HK-2 (cell line): ENCODE measurements at regions not wholly inside any gene's neighbourhood (a gene's known extent, or its start where the extent isn't known, plus 50 kb on each side); places are given as distances from the start of the nearest gene placed in this dataset.

Experiments used
- DNase-seq: peaks from one replicate; pipeline ENCODE4 v3.0.0-alpha.2; 2018; ENCODE audit not compliant: unreplicated experiment

GRCh38 chr2:226130192-226130591 lies 669.4 kb downstream of the IRS1 start:
- DNase-seq: no peak

- DNase-seq: no peak
Observed at GRCh38 chr2:226127682-226128081, 671.9 kb downstream of the IRS1 start.

DNA sequence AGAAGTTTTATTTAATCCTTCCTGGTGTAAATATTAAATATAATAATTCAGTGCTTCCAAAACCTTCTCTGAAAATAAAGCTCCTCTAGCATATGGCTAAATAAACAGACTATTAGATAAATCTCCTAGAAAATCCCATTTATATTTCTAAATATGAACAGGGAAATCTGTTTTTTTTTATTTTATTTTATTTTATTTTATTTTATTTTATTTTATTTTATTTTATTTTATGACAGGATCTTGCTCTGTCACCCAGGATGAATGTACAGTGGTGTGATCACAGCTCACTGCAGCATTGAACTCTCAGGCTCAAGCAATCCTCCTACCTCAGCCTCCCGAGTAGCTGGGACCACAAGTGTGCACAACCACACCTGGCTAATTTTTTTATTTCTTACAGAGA lies 673.5 kb downstream of the IRS1 start:
- DNase-seq: no peak

- DNase-seq: no peak
Observed at GRCh38 chr2:226125176-226125883, 674.3 kb downstream of the IRS1 start.

DNA sequence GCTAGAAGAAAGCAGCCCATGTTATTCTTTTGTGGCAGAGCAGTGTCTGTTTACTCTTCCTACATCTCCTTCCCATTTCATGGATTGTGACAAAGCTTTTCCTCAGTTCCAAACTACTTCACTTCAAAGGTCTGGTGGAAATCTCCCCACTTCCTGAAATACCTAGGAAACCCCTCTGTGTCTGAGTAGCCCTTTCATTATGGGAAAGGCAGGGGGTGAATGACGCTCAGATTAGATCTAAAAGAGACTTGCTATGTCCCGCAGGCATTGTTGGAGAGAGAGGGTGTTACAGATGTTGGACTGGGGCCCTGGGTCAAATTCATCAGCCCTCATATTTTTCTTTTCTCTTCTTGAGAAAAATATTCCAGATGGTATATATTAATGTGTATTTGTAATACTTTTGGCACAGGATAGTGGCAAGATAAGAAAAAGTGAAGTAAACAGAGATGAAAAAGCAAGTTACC lies 675.0 kb downstream of the IRS1 start:
- no peak for DNase-seq

DNA sequence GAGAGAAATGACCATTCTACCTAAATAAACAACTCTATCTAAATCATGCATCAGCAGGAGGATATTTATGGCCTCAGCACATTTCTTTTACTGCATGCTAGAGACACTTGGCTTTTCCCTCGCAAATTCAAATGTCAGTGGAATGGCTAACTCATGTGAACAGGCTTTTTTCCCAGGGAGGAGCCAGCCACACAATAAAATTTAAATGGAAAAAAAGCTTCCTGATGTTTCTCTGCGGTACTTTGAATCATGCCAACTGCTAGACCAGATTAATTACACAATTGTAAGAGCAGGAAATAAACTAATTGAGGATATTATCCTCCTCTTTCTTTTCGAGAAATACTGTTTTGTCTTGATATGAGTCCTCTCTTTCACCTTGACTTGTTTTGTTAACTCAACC lies 676.3 kb downstream of the IRS1 start:
- DNase-seq: no peak

GRCh38 chr2:226122041-226122440 lies 677.6 kb downstream of the IRS1 start:
- DNase-seq: no peak

DNA sequence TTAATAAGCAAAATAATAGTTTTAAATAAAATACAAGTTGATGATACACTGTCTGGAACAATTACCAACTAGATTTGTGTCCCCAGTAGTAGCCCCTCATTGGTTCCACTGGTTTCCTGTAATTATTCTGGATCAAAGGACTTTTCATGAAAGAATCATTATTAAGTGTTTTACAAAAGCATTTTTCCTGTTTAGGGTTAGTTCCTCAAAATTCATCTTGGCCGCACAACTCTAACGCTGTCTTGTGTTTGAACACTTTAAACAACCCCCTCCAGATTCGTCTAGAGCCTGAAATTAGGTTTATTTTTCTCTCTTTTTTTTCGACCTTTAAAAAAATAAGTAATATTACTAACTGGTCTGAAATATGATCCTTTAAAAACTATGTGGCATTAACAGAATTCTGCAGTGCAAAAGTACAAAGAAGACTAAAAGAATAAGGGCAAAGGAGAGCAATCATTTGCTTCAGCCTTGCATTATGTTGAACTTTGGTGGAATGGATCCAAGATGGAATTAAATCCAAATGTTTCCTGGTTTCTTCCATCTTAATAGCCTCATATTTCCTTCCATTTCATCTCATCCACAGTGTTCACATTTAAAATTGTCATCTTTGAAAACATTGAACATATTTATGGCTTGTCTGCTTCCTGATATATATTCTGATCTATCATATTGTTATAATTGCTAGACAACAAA lies 678.4 kb downstream of the IRS1 start:
- DNase-seq: no peak

DNA sequence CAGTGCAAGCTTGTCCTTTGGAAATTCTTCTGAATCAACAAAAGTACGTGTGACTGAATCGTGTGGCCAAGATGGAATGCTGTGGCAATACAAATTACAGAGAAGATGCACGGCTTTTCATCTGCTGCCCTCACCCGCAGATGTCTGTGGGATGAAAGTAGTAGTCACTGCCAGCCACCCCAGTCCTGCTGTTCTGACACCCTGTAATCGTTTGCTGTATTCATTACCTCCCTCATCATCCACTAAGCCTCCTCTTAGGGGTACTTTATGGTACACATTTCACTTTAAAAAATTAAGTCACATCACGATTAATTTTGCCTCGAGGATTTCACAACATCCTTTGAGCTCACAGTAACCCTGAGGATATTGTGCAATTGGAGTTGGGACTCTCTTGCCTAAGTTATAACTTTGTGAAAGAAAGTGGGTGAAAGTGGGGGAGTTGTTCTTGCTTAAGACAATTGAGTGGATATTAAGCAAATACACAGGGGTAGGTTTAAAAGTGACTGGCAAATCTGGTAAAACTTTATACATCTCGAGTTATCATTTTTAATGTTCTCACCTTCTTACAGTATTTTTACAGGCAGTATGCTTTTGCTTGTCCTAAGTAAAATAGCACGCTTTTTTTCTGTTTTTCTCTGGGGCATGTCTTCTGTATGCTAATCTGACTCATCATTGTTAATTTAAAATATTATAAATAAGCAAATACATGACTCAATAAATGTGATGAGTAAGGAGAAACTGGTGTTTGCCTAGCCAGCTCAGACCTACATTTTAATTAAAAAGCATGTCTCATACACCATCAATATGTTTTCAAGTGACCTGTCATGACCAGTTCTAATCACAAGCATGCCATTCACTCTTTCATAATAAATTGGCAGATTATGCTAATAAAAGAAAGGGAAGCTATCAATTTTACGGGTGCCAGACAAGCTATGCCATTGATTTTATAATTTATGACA lies 680.9 kb downstream of the IRS1 start:
- peak; percentile 36 for DNase-seq

DNA sequence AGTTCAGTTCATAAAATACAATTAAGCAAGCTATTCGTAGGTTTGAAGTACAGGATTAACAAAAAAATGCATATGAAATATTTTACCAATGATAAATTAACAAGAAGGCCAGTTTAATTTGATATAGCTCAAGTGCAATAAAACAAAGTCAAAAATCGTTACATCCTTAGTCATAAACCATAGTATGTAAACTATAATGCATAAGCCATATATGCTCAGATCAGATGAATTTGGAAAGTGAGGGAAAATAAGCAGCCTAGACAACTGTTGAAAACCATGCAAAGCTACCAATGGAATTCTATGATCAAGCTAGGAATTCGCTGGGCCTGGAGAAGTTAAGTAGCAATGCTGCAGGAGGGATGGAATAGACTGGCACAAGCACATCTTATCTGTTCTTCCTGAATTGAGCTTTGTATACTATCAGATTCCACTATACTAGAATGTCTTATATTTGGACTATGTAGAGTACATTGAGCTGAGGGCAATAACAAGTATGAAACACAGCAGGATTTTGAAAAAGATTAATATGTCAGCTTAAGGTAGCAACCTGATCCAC lies 682.0 kb downstream of the IRS1 start:
- no peak for DNase-seq

DNA sequence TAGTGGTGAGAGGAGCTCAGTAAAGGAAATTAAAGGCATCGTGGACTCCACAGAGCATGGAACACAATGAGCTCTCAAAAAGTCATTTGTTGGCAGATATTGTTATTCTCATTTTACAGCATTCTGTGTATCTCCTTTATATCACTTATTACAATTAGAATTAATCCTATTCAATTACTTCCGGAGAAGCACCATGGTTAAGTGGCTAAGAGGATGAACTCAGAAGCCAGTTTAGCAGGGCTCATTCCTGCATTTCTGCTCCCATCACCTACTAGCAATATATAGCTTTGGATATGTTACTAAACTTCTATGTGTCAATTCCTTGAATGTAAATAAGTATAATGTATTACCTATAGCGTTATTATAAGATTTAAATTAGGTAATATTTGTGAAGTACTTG lies 683.3 kb downstream of the IRS1 start:
- DNase-seq: no peak

DNA sequence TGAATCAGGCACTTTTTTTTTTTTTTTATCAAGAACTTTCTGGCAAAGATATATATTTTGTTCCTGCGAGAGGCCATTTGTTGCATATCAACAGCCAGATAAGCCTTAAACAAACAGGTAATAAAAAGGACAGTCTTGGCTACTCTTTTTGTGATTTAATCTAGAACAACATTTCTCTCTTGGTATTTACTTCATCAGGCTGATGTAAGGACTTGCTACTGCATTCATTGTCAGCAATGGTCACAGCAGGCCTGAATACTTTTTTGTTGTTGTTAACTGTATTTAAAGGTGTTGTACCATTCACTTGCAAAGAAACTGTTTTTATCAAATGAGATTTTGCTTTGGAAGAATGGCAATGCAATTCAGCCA lies 683.8 kb downstream of the IRS1 start:
- no peak for DNase-seq

DNA sequence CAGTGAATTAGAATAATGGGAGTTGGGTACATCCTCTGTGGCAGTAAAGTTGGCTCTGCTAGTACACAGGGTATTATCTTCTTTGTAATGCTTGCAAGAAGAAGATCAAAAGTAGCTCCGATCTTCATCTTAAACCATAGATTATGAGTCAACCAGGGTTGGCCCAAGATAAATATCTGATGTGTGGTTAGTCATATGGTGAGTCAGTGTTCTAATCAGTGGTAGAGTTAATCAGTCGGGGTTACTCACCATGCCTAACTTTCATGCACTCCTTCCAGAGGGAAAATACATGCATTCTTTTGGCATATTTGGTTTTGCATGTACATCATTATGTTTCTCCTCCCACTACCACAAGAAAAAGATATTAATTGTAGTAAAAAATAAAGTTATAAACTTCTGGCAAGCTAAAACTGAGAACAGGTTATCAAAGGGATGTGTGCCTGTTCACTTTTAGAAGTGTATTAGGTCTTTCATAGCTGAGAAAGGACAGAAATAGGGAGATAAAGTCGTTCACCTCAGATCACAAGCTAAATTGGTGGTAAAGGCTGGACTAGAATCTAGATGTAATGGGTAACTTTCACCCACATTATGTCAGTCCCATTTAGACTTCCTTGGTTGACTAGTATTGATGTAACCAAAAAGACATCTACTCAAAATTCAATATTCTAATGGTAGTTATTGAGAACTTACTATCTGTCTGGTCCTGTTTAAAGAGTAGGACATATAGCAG lies 684.4 kb downstream of the IRS1 start:
- DNase-seq: no peak

GRCh38 chr2:226114436-226114835 lies 685.2 kb downstream of the IRS1 start:
- peak; percentile 28 for DNase-seq

DNA sequence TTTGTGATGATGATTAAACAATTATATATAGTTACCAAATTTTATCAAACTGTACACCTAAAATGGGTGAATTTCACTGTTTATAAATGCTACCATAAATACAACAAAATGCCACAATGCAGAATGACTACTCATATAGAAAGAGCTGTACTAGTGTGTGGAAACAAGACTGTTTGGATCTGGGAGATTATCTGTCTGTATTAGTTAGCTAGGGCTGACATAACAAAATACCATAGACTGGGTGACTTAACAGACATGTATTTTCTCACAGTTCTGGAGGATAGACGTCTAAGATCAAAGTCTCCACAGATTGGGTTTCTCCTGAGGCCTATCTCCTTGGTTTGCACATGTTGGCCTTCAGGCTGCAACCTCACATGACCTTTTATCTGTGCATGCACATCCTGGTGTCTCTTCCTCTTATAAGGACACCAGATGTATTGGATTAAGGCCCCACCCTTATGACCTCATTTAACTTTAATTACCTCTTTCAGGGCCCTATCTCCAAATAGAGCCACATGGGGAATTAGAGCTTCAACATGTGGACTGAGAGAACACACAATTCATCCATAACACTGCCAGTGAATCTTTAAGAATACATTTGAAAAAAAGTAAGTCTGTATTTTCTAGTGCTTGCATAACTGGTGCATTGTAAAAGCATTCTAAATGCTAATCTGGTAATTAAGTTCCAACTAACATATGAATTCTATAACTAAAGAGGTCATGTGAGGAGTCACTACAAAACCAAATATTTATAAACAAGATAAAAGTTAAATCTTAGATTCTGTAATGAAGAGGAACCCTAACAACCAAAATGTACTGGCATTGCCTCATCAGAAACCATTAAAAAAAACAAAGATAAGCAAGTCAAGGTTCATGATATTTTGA lies 699.6 kb downstream of the NYAP2 start:
- no peak for DNase-seq

GRCh38 chr2:226095058-226095457 lies 695.5 kb downstream of the NYAP2 start:
- no peak for DNase-seq

GRCh38 chr2:226093364-226093763 lies 693.9 kb downstream of the NYAP2 start:
- no peak for DNase-seq

DNA sequence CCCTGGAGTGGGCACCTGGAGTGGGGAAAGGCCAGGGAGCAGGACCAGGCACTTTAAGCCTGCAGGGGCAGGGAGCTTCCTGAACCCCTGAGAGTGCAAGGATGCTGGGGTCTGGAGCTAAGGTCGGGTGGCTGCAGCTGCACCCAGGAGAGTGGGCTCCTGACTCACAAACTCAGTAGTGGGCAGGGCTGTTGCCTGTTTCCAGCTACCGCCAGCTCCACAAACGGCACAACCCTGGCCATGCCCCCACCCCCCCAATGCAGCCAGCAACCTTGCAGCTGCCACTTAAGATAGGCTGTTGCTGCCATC lies 688.8 kb downstream of the NYAP2 start:
- no peak for DNase-seq

GRCh38 chr2:226087505-226088365 lies 688.2 kb downstream of the NYAP2 start:
- no peak for DNase-seq

DNA sequence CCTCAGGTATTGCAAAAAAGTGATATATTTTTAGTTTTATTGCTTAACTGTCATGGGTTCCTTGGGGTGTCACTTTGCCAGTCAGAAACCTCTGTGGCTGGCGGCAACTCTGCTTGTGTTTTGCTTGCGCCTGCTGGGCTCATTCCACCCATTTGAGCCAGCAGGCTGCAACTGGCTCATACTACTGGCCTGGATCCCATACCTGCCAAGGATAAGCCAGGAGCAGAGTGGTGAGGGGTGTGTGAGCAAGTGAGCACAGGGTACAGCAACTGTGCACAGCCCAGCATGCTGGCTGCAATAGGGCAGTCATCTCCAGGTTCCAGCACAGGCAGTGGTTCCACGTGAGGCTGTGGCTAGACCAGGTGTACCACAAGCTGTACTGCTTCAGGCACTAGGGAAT lies 687.5 kb downstream of the NYAP2 start:
- DNase-seq: no peak
